ENCODE measurements at regions not wholly inside any gene's neighbourhood (a gene's known extent, or its start where the extent isn't known, plus 50 kb on each side); places are given as distances from the start of the nearest gene placed in this dataset.
"Not testable (repeated sequence)": the region's sequence is repeated elsewhere in the genome, so short reads cannot be mapped to it uniquely, and the experiment has no call there.

GRCh38 chr2:200125444-200126284 lies 170.3 kb downstream of the MAIP1 start:
- Histone ChIP-seq H3K27ac (ENCODE audit: low read length in 2 of 2) (no peak overlapping the region), H3K9ac (ENCODE audit: low read length) (no peak overlapping the region), H3K36me3 (replicated peaks in 1 of 2; ENCODE audit: control extremely low read depth in 1 of 2, control insufficient read depth in 1 of 2, extremely low read depth in 1 of 2, insufficient read depth in 2 of 2, low read length in 1 of 2) (no peaks in the 10 kb centered on the region), H2AFZ (ENCODE audit: insufficient read depth, low read depth, low read length, poor library complexity, severe bottlenecking) (no peak overlapping the region), H3K79me2 (ENCODE audit: control insufficient read depth, insufficient read depth, low read length) (no peaks in the 10 kb centered on the region), H3K4me2 (replicated peaks; ENCODE audit: low read depth, low read length, poor library complexity, severe bottlenecking) (no peak overlapping the region), H3K27me3 (replicated peaks in 1 of 4; ENCODE audit: control extremely low read depth in 1 of 4, control insufficient read depth in 3 of 4, insufficient read depth in 4 of 4, low read length in 3 of 4) (no peaks in the 10 kb centered on the region), H3K4me1 (ENCODE audit: control insufficient read depth in 2 of 2, insufficient read depth in 2 of 2, low read length in 2 of 2) (no peaks in the 10 kb centered on the region), H4K20me1 (ENCODE audit: control insufficient read depth, insufficient read depth, low read length, poor library complexity, severe bottlenecking) (no peaks in the 10 kb centered on the region), H3K4me3 (ENCODE audit: control extremely low read depth in 1 of 5, extremely low read depth in 1 of 5, insufficient read depth in 1 of 5, low read depth in 2 of 5, low read length in 4 of 5) (no peak overlapping the region), H3K9me3 (ENCODE audit: control extremely low read depth in 1 of 3, control insufficient read depth in 2 of 3, insufficient read depth in 1 of 3, low read length in 2 of 3) (peaks cover 0 to 4% (median 0%) of the 10 kb centered on the region in 3 donors)
- POLR2A ChIA-PET: no interaction called here
- Mint-ChIP-seq H3K4me3 (no peak overlapping the region), H3K9me3 (ENCODE audit: insufficient read depth) (no peaks in the 10 kb centered on the region), H3K27me3 (peaks cover 8% of the 10 kb centered on the region), H3K27ac (no peak overlapping the region), H3K4me1 (no peaks in the 10 kb centered on the region)
- no peak for TF ChIP-seq CTCF (IDR thresholded peaks at IDR 0.05)
- no peak for TF ChIP-seq EZH2 (IDR thresholded peaks at IDR 0.05; ENCODE audit: borderline replicate concordance, insufficient read depth, low read depth, low read length, poor library complexity, severe bottlenecking)
- CTCF ChIA-PET: no interaction called here
- DNase-seq (no peak), ATAC-seq (ENCODE audit: low read depth) (no peak)
- intact Hi-C loops (cut with micrococcal nuclease): no loop called here
- 70% methylated on average over 3 of the region's 4 CpGs for WGBS (ENCODE audit: insufficient coverage)

- intact Hi-C loops (cut with micrococcal nuclease); H2AFZ ChIP-seq (ENCODE audit: insufficient read depth, low read depth, low read length, poor library complexity, severe bottlenecking); H4K20me1 ChIP-seq (ENCODE audit: control insufficient read depth, insufficient read depth, low read length, poor library complexity, severe bottlenecking); H3K4me1 Mint-ChIP-seq; H3K36me3 ChIP-seq (replicated peaks in 1 of 2; ENCODE audit: control extremely low read depth in 1 of 2, control insufficient read depth in 1 of 2, extremely low read depth in 1 of 2, insufficient read depth in 2 of 2, low read length in 1 of 2); H3K27ac ChIP-seq (ENCODE audit: low read length in 2 of 2); CTCF ChIA-PET; H3K27ac Mint-ChIP-seq; POLR2A ChIA-PET; H3K9me3 Mint-ChIP-seq (ENCODE audit: insufficient read depth); H3K79me2 ChIP-seq (ENCODE audit: control insufficient read depth, insufficient read depth, low read length); H3K4me3 Mint-ChIP-seq; DNase-seq; H3K9ac ChIP-seq (ENCODE audit: low read length); H3K4me1 ChIP-seq (ENCODE audit: control insufficient read depth in 2 of 2, insufficient read depth in 2 of 2, low read length in 2 of 2); ATAC-seq (ENCODE audit: low read depth); H3K9me3 ChIP-seq (ENCODE audit: control extremely low read depth in 1 of 3, control insufficient read depth in 2 of 3, insufficient read depth in 1 of 3, low read length in 2 of 3); H3K4me3 ChIP-seq (ENCODE audit: control extremely low read depth in 1 of 5, extremely low read depth in 1 of 5, insufficient read depth in 1 of 5, low read depth in 2 of 5, low read length in 4 of 5); H3K27me3 Mint-ChIP-seq; H3K27me3 ChIP-seq (replicated peaks in 1 of 4; ENCODE audit: control extremely low read depth in 1 of 4, control insufficient read depth in 3 of 4, insufficient read depth in 4 of 4, low read length in 3 of 4); H3K4me2 ChIP-seq (replicated peaks; ENCODE audit: low read depth, low read length, poor library complexity, severe bottlenecking): not testable (repeated sequence)
- WGBS (ENCODE audit: insufficient coverage): 49% methylated on average over 2 of the region's 2 CpGs
Observed at GRCh38 chr2:200126285-200126670, 170.9 kb downstream of the MAIP1 start.

GRCh38 chr2:200126680-200127079 lies 171.3 kb downstream of the MAIP1 start:
- H4K20me1 ChIP-seq (ENCODE audit: control insufficient read depth, insufficient read depth, low read length, poor library complexity, severe bottlenecking); H2AFZ ChIP-seq (ENCODE audit: insufficient read depth, low read depth, low read length, poor library complexity, severe bottlenecking); DNase-seq; intact Hi-C loops (cut with micrococcal nuclease); H3K9me3 ChIP-seq (ENCODE audit: control extremely low read depth in 1 of 3, control insufficient read depth in 2 of 3, insufficient read depth in 1 of 3, low read length in 2 of 3); CTCF ChIA-PET; H3K9me3 Mint-ChIP-seq (ENCODE audit: insufficient read depth); H3K4me2 ChIP-seq (replicated peaks; ENCODE audit: low read depth, low read length, poor library complexity, severe bottlenecking); H3K4me1 ChIP-seq (ENCODE audit: control insufficient read depth in 2 of 2, insufficient read depth in 2 of 2, low read length in 2 of 2); H3K4me3 Mint-ChIP-seq; H3K27ac Mint-ChIP-seq; H3K36me3 ChIP-seq (replicated peaks in 1 of 2; ENCODE audit: control extremely low read depth in 1 of 2, control insufficient read depth in 1 of 2, extremely low read depth in 1 of 2, insufficient read depth in 2 of 2, low read length in 1 of 2); H3K79me2 ChIP-seq (ENCODE audit: control insufficient read depth, insufficient read depth, low read length); H3K9ac ChIP-seq (ENCODE audit: low read length); ATAC-seq (ENCODE audit: low read depth); H3K27ac ChIP-seq (ENCODE audit: low read length in 2 of 2); POLR2A ChIA-PET; H3K27me3 ChIP-seq (replicated peaks in 1 of 4; ENCODE audit: control extremely low read depth in 1 of 4, control insufficient read depth in 3 of 4, insufficient read depth in 4 of 4, low read length in 3 of 4); H3K27me3 Mint-ChIP-seq; H3K4me3 ChIP-seq (ENCODE audit: control extremely low read depth in 1 of 5, extremely low read depth in 1 of 5, insufficient read depth in 1 of 5, low read depth in 2 of 5, low read length in 4 of 5); H3K4me1 Mint-ChIP-seq: not testable (repeated sequence)
- no CpG with 5 or more reads among the region's 2 CpGs for WGBS (ENCODE audit: insufficient coverage)

Data from B cell (primary cell).